Effector memory CD8-positive, alpha-beta T cell (primary cell): ENCODE measurements at regions not wholly inside any gene's neighbourhood (a gene's known extent, or its start where the extent isn't known, plus 50 kb on each side); places are given as distances from the start of the nearest gene placed in this dataset.
"Not testable (repeated sequence)": the region's sequence is repeated elsewhere in the genome, so short reads cannot be mapped to it uniquely, and the experiment has no call there.

Experiments used
- ATAC-seq: fragments of 150-1000 bp; cut with Tn5 transposase; replicated peaks from 2 replicates; pipeline ENCODE4 v1.10.0; 2021; ENCODE audit warnings: mild to moderate bottlenecking, moderate library complexity
- DNase-seq, 3 experiments: peaks; one replicate each; pipeline ENCODE4 v3.0.0; 2021
- H3K27ac Mint-ChIP-seq, 2 donors: one replicate each; pipeline ENCODE4 v1.8.0; 2022; ENCODE audit warnings: mild to moderate bottlenecking in 2 of 2, mixed read lengths in 2 of 2, moderate library complexity in 2 of 2
- H3K27me3 Mint-ChIP-seq, 2 donors: one replicate each; pipeline ENCODE4 v1.8.0; 2022; ENCODE audit warnings: mixed read lengths in 2 of 2
- H3K36me3 Mint-ChIP-seq: one replicate; pipeline ENCODE4 v1.8.0; 2022; ENCODE audit warnings: mild to moderate bottlenecking, moderate library complexity, mixed read lengths; ENCODE audit not compliant: insufficient read depth
- H3K4me1 Mint-ChIP-seq, 2 donors: one replicate each; pipeline ENCODE4 v1.8.0; 2022; ENCODE audit warnings: low read depth in 2 of 2, mixed read lengths in 2 of 2
- H3K4me3 Mint-ChIP-seq, 2 donors: one replicate each; pipeline ENCODE4 v1.8.0; 2022; ENCODE audit warnings: mild to moderate bottlenecking in 2 of 2, mixed read lengths in 2 of 2, moderate library complexity in 2 of 2
- H3K9me3 Mint-ChIP-seq, 2 donors: one replicate each; pipeline ENCODE4 v1.8.0; 2022; ENCODE audit warnings: mixed read lengths in 2 of 2

GRCh38 chr13:44778761-44779484 lies 202.8 kb upstream of the TSC22D1 start:
- Mint-ChIP-seq H3K4me1 (no peaks in the 10 kb centered on the region), H3K9me3 (no peaks in the 10 kb centered on the region), H3K27ac (no peak overlapping the region), H3K4me3 (no peak overlapping the region), H3K36me3 (no peaks in the 10 kb centered on the region), H3K27me3 (peaks cover 13 to 17% of the 10 kb centered on the region in 2 donors)
- DNase-seq = no peak
- ATAC-seq = no peak

- H3K9me3 Mint-ChIP-seq, DNase-seq, H3K27me3 Mint-ChIP-seq, H3K27ac Mint-ChIP-seq, H3K4me1 Mint-ChIP-seq, ATAC-seq, H3K4me3 Mint-ChIP-seq, H3K36me3 Mint-ChIP-seq: not testable (repeated sequence)
Observed at GRCh38 chr13:44775290-44775689, 199.2 kb upstream of the TSC22D1 start.

- H3K27me3 Mint-ChIP-seq = no peaks in the 10 kb centered on the region
Observed at GRCh38 chr13:44770951-44771350, 194.8 kb upstream of the TSC22D1 start.

GRCh38 chr13:44769686-44770085 lies 193.6 kb upstream of the TSC22D1 start:
- Mint-ChIP-seq H3K4me3 (no peak overlapping the region), H3K27me3 (no peaks in the 10 kb centered on the region), H3K36me3 (no peaks in the 10 kb centered on the region), H3K4me1 (peaks cover 10% of the 10 kb centered on the region in 2 donors), H3K27ac (peak overlapping the region in 1 of 2 donors; percentile 5), H3K9me3 (no peaks in the 10 kb centered on the region)
- DNase-seq (no peak), ATAC-seq (no peak)

More at GRCh38 chr13:44770951-44771350, 194.8 kb upstream of the TSC22D1 start:
- Mint-ChIP-seq H3K4me1 (peaks cover 10% of the 10 kb centered on the region in 2 donors), H3K4me3 (no peak overlapping the region), H3K36me3 (no peaks in the 10 kb centered on the region), H3K9me3 (no peaks in the 10 kb centered on the region), H3K27ac (no peak overlapping the region)
- ATAC-seq (no peak), DNase-seq (no peak)

- H3K4me3 Mint-ChIP-seq = no peak overlapping the region
- no peaks in the 10 kb centered on the region for H3K9me3 Mint-ChIP-seq
- peaks cover 10% of the 10 kb centered on the region in 2 donors for H3K4me1 Mint-ChIP-seq
- DNase-seq (no peak), ATAC-seq (no peak)
- peaks cover 0 to 6% of the 10 kb centered on the region in 2 donors for H3K27me3 Mint-ChIP-seq
- peaks cover 2% of the 10 kb centered on the region for H3K36me3 Mint-ChIP-seq
- peak overlapping the region; percentile 4 to 6 for H3K27ac Mint-ChIP-seq
Observed at GRCh38 chr13:44768775-44769581, 192.8 kb upstream of the TSC22D1 start.

GRCh38 chr13:44768239-44768638 lies 192.1 kb upstream of the TSC22D1 start:
- ATAC-seq (peak; percentile 85), DNase-seq (peak in 2 of 3 experiments; percentile 3)
- Mint-ChIP-seq H3K36me3 (peaks cover 2% of the 10 kb centered on the region), H3K27ac (peak overlapping the region; percentile 4 to 6), H3K9me3 (no peaks in the 10 kb centered on the region), H3K27me3 (peaks cover 0 to 7% of the 10 kb centered on the region in 2 donors), H3K4me1 (peaks cover 10% of the 10 kb centered on the region in 2 donors), H3K4me3 (no peak overlapping the region)

DNA sequence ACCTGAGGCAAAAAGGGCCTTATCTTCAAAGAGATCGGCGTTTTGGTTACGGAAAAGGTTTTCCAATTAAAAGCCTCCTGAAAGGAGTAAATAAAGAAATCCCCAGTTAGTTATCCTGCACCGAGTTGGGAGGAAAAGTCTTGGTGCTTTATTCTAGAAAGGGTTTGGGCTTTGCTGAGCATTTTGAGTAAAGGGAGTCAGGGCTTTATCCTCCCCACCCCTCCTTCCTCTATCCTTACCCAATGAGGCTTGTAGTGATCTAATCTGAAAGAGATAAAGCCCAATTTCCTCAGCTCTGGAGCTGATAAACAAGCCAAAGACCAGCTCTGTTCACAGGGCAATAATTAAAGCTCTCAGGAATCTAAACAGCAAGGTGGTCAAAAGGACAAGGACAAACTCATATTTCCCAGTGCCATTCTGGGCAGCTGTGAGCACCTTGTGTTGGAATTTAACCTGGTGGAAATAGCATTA lies 188.9 kb upstream of the TSC22D1 start:
- Mint-ChIP-seq H3K36me3 (peaks cover 2% of the 10 kb centered on the region), H3K4me1 (peaks cover 10% of the 10 kb centered on the region in 2 donors), H3K27ac (no peak overlapping the region), H3K4me3 (no peak overlapping the region), H3K27me3 (peaks cover 7 to 8% of the 10 kb centered on the region in 2 donors), H3K9me3 (no peaks in the 10 kb centered on the region)
- no peak for DNase-seq
- ATAC-seq = no peak

- Mint-ChIP-seq H3K4me3 (no peak overlapping the region), H3K9me3 (no peaks in the 10 kb centered on the region), H3K4me1 (peaks cover 9 to 10% of the 10 kb centered on the region in 2 donors), H3K27me3 (peaks cover 7 to 8% of the 10 kb centered on the region in 2 donors), H3K36me3 (peaks cover 2% of the 10 kb centered on the region), H3K27ac (peak overlapping the region in 1 of 2 donors; percentile 62)
- ATAC-seq (no peak), DNase-seq (no peak)
Observed at GRCh38 chr13:44764302-44764692, 188.2 kb upstream of the TSC22D1 start.

GRCh38 chr13:44763615-44764301 lies 187.6 kb upstream of the TSC22D1 start:
- ATAC-seq = no peak
- Mint-ChIP-seq H3K4me1 (peaks cover 8 to 10% of the 10 kb centered on the region in 2 donors), H3K36me3 (peaks cover 2% of the 10 kb centered on the region), H3K4me3 (no peak overlapping the region), H3K27ac (peak overlapping the region in 1 of 2 donors; percentile 62), H3K9me3 (no peaks in the 10 kb centered on the region), H3K27me3 (peaks cover 7 to 13% of the 10 kb centered on the region in 2 donors)
- no peak for DNase-seq

DNA sequence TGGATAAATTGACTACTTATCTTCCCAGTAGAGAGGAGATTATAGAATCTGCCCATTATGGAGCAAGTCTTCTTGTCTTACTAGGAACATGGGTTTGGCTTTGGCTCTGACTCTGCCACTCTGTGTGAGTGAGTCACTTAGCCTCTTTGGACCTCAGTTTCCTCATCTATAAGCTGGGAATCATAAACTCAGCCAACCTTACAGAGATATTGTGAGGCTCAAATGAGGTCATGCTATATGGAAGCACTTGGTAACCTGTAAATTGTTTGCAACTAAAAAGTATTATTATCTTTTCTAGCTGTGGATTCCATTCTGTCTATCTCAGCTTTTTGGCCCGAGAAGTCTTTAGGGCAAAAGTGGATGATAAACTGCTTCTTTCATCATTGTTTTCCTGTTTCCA lies 186.8 kb upstream of the TSC22D1 start:
- H3K27me3 Mint-ChIP-seq = peaks cover 7 to 14% of the 10 kb centered on the region in 2 donors
- peaks cover 2% of the 10 kb centered on the region for H3K36me3 Mint-ChIP-seq
- no peak for DNase-seq
- H3K4me3 Mint-ChIP-seq = no peak overlapping the region
- no peak overlapping the region for H3K27ac Mint-ChIP-seq
- no peak for ATAC-seq
- no peaks in the 10 kb centered on the region for H3K9me3 Mint-ChIP-seq
- peaks cover 1% of the 10 kb centered on the region in 2 donors for H3K4me1 Mint-ChIP-seq

DNA sequence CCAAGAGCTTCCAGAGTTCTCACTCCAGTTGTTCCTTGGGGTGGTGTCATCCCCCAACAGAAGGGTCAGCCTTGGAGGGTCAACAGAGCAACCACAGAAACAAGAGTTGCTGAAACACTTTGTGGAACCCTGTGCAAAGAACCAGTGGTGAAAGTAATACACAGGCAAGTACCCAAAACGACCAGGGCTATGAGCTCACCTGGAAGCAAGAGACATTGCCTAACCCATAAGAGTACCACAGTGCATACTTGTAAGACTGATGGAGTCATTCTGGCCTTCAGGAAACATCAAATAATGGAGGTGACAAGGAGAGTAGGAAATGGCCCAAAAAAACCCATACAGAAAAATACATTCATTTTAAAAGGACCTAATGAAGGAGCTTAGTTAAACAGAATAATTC lies 184.3 kb upstream of the TSC22D1 start:
- DNase-seq (no peak), ATAC-seq (no peak)
- Mint-ChIP-seq H3K36me3 (peaks cover 2% of the 10 kb centered on the region), H3K27ac (no peak overlapping the region), H3K9me3 (no peaks in the 10 kb centered on the region), H3K4me1 (no peaks in the 10 kb centered on the region), H3K27me3 (peaks cover 7 to 14% of the 10 kb centered on the region in 2 donors), H3K4me3 (no peak overlapping the region)

DNA sequence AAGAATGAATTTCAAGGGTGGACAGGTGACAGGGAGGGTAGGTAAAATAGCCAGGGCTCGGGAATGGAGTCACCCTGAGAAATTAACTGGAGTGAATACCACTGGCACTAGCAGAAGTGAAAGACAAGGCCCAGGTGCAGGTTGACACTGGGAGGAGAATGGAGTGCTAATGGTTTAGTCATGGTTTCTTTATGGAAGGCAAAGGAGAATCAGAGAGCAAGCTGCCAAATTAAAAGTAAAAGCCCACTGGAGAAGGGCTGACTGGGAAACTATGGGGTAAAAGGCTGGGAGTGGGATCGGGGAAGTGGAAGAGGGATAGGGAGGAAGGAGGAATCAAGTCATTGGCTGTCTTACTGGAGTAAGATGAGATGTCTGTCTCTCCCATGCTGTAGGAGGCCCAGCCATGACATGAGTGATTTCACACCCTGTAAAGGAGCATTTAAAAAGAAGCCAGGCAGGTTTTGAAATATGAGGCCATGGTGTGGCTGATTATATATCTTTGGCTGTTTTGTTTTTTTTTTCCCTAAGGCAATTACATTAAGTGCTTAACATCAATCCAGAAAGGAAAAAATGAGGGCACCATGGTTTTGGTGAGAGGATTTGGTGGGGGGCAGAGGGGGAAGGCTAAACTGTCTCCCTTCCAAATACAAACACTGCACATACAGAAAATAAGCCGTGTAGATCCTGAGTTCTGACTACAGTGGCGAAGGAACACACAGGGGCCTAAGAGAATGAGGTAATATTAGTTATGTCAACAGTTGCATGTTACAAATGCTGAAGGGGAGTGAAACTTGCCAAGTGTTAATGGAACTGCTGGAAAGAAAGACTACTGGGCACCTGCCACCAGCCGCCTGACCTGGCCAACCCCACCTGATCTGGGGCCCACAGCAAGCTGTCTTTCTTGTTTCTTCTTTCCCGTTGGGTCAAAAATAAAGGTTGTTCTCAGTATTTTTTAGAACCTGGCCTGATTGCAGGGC lies 183.5 kb upstream of the TSC22D1 start:
- DNase-seq = no peak
- no peak for ATAC-seq
- H3K27me3 Mint-ChIP-seq = peaks cover 7 to 14% of the 10 kb centered on the region in 2 donors
- H3K4me1 Mint-ChIP-seq = no peaks in the 10 kb centered on the region
- peaks cover 2% of the 10 kb centered on the region for H3K36me3 Mint-ChIP-seq
- no peak overlapping the region for H3K4me3 Mint-ChIP-seq
- no peak overlapping the region for H3K27ac Mint-ChIP-seq
- H3K9me3 Mint-ChIP-seq = no peaks in the 10 kb centered on the region
